Left lung (tissue), 4 donors: ENCODE measurements at regions not wholly inside any gene's neighbourhood (a gene's known extent, or its start where the extent isn't known, plus 50 kb on each side); places are given as distances from the start of the nearest gene placed in this dataset.
"Not testable (repeated sequence)": the region's sequence is repeated elsewhere in the genome, so short reads cannot be mapped to it uniquely, and the experiment has no call there.

ENCODE experiments used
- ATAC-seq: fragments of 200-7000 bp; cut with Tn5 transposase; one replicate; pipeline ENCODE4 v1.9.1; 2020; ENCODE audit warnings: moderate library complexity
- DNase-seq, 4 donors: peaks; one replicate each; pipeline ENCODE4 v3.0.0-alpha.2; 2013 to 2020
- H3K27ac ChIP-seq, 2 donors: fragments of 200-600 bp; sonication (generic) in 1 of 2; one replicate each; pipeline versions ENCODE4 v1.5.0 to v1.8.0; 2020 to 2021
- H3K27me3 ChIP-seq, 2 donors: fragments of 200-600 bp; sonication (generic) in 1 of 2; one replicate each; pipeline versions ENCODE4 v1.5.0 to v1.8.0; 2020 to 2021
- H3K36me3 ChIP-seq, 2 donors: fragments of 200-600 bp; sonication (generic) in 1 of 2; one replicate each; pipeline versions ENCODE4 v1.5.0 to v1.8.0; 2020 to 2021
- H3K4me1 ChIP-seq, 2 donors: fragments of 200-600 bp; one replicate each; pipeline ENCODE4 v1.8.0; 2021
- H3K4me3 ChIP-seq, 2 donors: fragments of 200-600 bp; sonication (generic) in 1 of 2; one replicate each; pipeline versions ENCODE4 v1.5.0 to v1.8.0; 2020 to 2021; ENCODE audit warnings: mild to moderate bottlenecking in 1 of 2
- H3K9me3 ChIP-seq, 2 donors: fragments of 200-600 bp; sonication (generic) in 1 of 2; one replicate each; pipeline versions ENCODE4 v1.5.0 to v1.8.0; 2020 to 2021
- CTCF ChIP-seq, 2 donors: fragments of 200-600 bp; sonication (generic) in 1 of 2; IDR thresholded peaks; one replicate each; pipeline versions ENCODE4 v1.5.0 to v1.8.0; 2021; ENCODE audit warnings: antibody characterized with exemption in 2 of 2
- intact Hi-C, 2 donors: fragments of 100-400 bp; cut with DNase I; formaldehyde crosslinking; loops; one replicate each; pipeline versions ENCODE4 v1.11.2 to v1.14.2; 2022
- donor health status: DM: no; HTN: yes; CAD: no.
- donor health status: DM: no; HTN: no; CAD: no.

GRCh38 chr13:47892374-47892773 is 108.7 kb downstream of the SUCLA2 start:
- no peak for ATAC-seq
- DNase-seq: no peak
- Histone ChIP-seq H3K27ac (no peak overlapping the region), H3K4me1 (no peaks in the 10 kb centered on the region), H3K4me3 (no peak overlapping the region), H3K36me3 (no peaks in the 10 kb centered on the region), H3K27me3 (no peaks in the 10 kb centered on the region), H3K9me3 (no peaks in the 10 kb centered on the region)
- intact Hi-C loops: no loop called here
- no peak for TF ChIP-seq CTCF (IDR thresholded peaks at IDR 0.05)

GRCh38 chr13:47890146-47890814 is 110.8 kb downstream of the SUCLA2 start:
- no peaks in the 10 kb centered on the region for H3K36me3 ChIP-seq
- no peak for TF ChIP-seq CTCF (IDR thresholded peaks at IDR 0.05)
- DNase-seq: no peak

GRCh38 chr13:47886314-47886713 is 114.8 kb downstream of the SUCLA2 start:
- no peak overlapping the region for H3K27ac ChIP-seq
- H3K4me1 ChIP-seq: no peaks in the 10 kb centered on the region
- H3K36me3 ChIP-seq: no peaks in the 10 kb centered on the region
- intact Hi-C loops: no loop called here
- no peak for ATAC-seq
- H3K4me3 ChIP-seq: no peak overlapping the region
- no peak for TF ChIP-seq CTCF (IDR thresholded peaks at IDR 0.05)
- H3K9me3 ChIP-seq: no peaks in the 10 kb centered on the region
- DNase-seq: no peak
- no peaks in the 10 kb centered on the region for H3K27me3 ChIP-seq

More at GRCh38 chr13:47890146-47890814, 110.8 kb downstream of the SUCLA2 start:
- ATAC-seq: no peak
- Histone ChIP-seq H3K27ac (no peak overlapping the region), H3K9me3 (no peaks in the 10 kb centered on the region), H3K27me3 (no peaks in the 10 kb centered on the region), H3K4me1 (no peaks in the 10 kb centered on the region), H3K4me3 (no peak overlapping the region)
- intact Hi-C loops: no loop called here

DNA sequence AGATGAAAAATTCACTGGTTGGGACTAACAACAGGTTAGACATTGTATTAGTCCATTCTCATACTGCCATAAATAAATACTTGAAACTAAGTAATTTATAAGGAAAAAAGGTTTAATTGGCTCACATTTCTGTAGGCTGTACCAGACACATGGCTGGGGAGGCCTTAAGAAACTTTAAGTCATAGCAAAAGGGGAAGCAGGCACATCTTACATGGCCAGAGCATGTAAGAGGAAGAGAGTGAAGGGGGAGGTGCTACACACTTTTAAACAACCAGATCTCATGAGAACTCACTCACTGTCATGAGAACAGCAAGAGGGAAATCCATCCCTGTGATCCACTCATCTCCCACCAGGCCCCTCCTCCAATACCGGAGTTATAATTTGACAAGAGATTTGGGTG is 125.9 kb downstream of the SUCLA2 start:
- no peaks in the 10 kb centered on the region for H3K27me3 ChIP-seq
- no peak for TF ChIP-seq CTCF (IDR thresholded peaks at IDR 0.05)
- ATAC-seq (no peak), DNase-seq (no peak)
- H3K36me3 ChIP-seq: no peaks in the 10 kb centered on the region
- no peaks in the 10 kb centered on the region for H3K4me1 ChIP-seq
- intact Hi-C loops: no loop called here
- peaks cover 0 to 29% of the 10 kb centered on the region in 2 donors for H3K9me3 ChIP-seq
- H3K27ac ChIP-seq: no peak overlapping the region
- H3K4me3 ChIP-seq: no peak overlapping the region

DNA sequence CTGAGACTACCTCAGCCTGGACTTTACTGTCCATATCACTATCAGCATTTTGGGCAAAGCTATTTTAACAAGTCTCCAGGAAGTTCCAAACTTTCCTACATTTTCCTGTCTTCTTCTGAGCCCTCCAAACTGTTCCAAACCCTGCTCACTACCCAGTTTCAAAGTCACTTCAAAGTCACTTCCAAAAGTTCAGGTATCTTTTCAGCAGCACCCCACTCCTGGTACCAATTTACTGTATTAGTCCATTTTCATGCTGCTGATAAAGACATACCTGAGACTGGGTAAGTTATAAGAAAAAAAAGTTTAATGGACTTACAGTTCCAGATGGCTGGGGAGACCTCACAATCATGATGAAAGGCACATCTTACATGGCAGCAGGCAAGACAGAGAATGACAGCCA is 127.1 kb downstream of the SUCLA2 start:
- H3K27ac ChIP-seq, H3K4me1 ChIP-seq, ATAC-seq, DNase-seq, intact Hi-C loops, H3K36me3 ChIP-seq, H3K27me3 ChIP-seq, H3K4me3 ChIP-seq: not testable (repeated sequence)
- H3K9me3 ChIP-seq: peaks cover 0 to 29% of the 10 kb centered on the region in 2 donors

DNA sequence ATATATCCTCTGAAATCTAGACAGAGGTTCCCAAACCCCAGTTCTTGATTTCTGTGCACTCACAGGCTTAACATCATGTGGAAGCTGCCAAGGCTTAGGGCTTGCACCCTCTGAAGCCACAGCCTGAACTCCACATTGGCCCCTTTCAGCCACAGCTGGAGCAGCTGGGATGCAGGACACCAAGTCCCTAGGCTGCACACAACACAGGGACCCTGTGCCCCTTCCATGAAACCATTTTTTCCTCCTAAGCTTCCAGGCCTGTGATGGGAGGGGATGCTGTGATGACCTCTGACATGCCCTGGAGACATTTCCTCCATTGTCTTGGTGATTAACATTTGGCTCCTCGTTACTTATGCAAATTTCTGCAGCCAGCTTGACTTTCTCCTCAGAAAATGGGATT is 127.8 kb downstream of the SUCLA2 start:
- intact Hi-C loops, DNase-seq, H3K27ac ChIP-seq, H3K27me3 ChIP-seq, ATAC-seq, H3K4me1 ChIP-seq, H3K4me3 ChIP-seq, H3K36me3 ChIP-seq: not testable (repeated sequence)
- peaks cover 0 to 29% of the 10 kb centered on the region in 2 donors for H3K9me3 ChIP-seq
